ENCODE measurements at regions not wholly inside any gene's neighbourhood (a gene's known extent, or its start where the extent isn't known, plus 50 kb on each side); places are given as distances from the start of the nearest gene placed in this dataset.

DNA sequence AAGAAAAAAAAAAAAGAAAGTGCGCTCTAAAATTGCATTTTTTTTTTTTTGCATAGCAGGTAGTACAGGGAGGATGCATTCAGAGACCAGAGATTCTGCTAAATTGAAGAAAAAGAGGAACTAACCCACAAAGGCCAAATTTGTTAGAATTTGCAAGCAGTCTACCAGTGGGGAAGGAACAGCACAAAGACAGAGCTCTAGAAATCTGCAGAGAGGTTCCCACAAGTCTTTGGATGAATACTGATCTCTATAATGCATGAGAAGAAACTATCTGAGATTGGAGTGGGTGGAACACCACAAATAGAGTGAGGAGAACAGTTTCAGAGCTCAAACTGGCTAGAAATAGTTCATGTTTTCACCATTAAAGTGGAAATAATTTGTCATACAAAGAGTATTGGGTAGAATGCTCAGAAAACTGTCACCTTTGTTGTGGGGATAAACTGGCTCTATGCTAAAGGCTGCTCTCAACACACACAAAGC is 79.6 kb upstream of the AHI1 start:
- Histone ChIP-seq H3K9me3 (ENCODE audit: insufficient read depth in 2 of 2, low read depth in 1 of 2, low read length in 1 of 2) (no peaks in the 10 kb centered on the region), H3K23ac (ENCODE audit: insufficient read length) (no peak overlapping the region), H3K4me3 (ENCODE audit: extremely low read depth in 1 of 4, insufficient read depth in 2 of 4, low read depth in 3 of 4, low read length in 4 of 4) (no peak overlapping the region), H3K56ac (replicated peaks; ENCODE audit: insufficient read length, low read depth, low read length) (no peak overlapping the region), H3K4me1 (replicated peaks in 1 of 4; ENCODE audit: control insufficient read depth in 3 of 4, insufficient read depth in 4 of 4, low read length in 3 of 4) (peaks cover 0 to 8% (median 1%) of the 10 kb centered on the region in 4 experiments; a peak in 3 of 7 replicates), H2BK20ac (ENCODE audit: low read length) (no peak overlapping the region), H3K4ac (replicated peaks; ENCODE audit: insufficient read length, low read depth, low read length) (no peak overlapping the region), H3K9ac (replicated peaks in 1 of 4; ENCODE audit: extremely low read depth in 1 of 4, low read depth in 3 of 4, low read length in 3 of 4) (no peak overlapping the region), H2AFZ (ENCODE audit: low read length) (peak overlapping the region; percentile 77), H3K18ac (ENCODE audit: extremely low read depth, low read length) (no peak overlapping the region), H4K8ac (ENCODE audit: extremely low read depth, insufficient read depth, low read length) (no peak overlapping the region), H2BK120ac (replicated peaks; ENCODE audit: low read depth, low read length) (no peak overlapping the region), H2AK5ac (ENCODE audit: low read depth, low read length) (no peak overlapping the region), H3K23me2 (ENCODE audit: low read depth, low read length) (no peaks in the 10 kb centered on the region), H4K91ac (replicated peaks; ENCODE audit: insufficient read length, low read length) (no peak overlapping the region), H3K14ac (ENCODE audit: insufficient read length) (no peak overlapping the region), H3K27ac (ENCODE audit: low read depth, low read length) (no peak overlapping the region), H3K27me3 (replicated peaks in 1 of 4; ENCODE audit: control insufficient read depth in 3 of 4, extremely low read depth in 1 of 4, insufficient read depth in 3 of 4, low read length in 3 of 4) (no peaks in the 10 kb centered on the region), H3K4me2 (ENCODE audit: insufficient read depth in 1 of 2, low read depth in 2 of 2, low read length in 2 of 2) (no peak overlapping the region), H3K79me1 (ENCODE audit: low read depth, low read length) (no peaks in the 10 kb centered on the region), H4K5ac (ENCODE audit: insufficient read length, low read depth, low read length) (no peak overlapping the region), H4K20me1 (replicated peaks in 1 of 2; ENCODE audit: control insufficient read depth in 1 of 2, insufficient read depth in 2 of 2, low read length in 2 of 2) (no peaks in the 10 kb centered on the region), H2BK5ac (ENCODE audit: low read depth, low read length) (no peak overlapping the region), H2BK15ac (ENCODE audit: low read length) (no peak overlapping the region), H3K79me2 (ENCODE audit: control insufficient read depth in 1 of 2, insufficient read depth in 2 of 2, low read length in 2 of 2) (no peaks in the 10 kb centered on the region), H3K36me3 (ENCODE audit: control insufficient read depth in 2 of 4, insufficient read depth in 4 of 4, low read length in 3 of 4) (no peaks in the 10 kb centered on the region), H2BK12ac (ENCODE audit: low read depth, low read length) (no peak overlapping the region)
- POLR2A ChIA-PET (ENCODE audit: partially characterized antibody), result no interaction called here
- CTCF ChIA-PET (ENCODE audit: partially characterized antibody), result no interaction called here
- no peak for TF ChIP-seq NANOG (IDR thresholded peaks at IDR 0.05; ENCODE audit: insufficient read depth, low read depth, low read length, poor library complexity, severe bottlenecking)
- TF ChIP-seq CEBPB (IDR thresholded peaks at IDR 0.05; ENCODE audit: low read depth, low read length), result no peak
- TF ChIP-seq BCL11A (IDR thresholded peaks at IDR 0.05; ENCODE audit: low read depth in 2 of 2, low read length in 2 of 2), result no peak
- TF ChIP-seq SP2 (IDR thresholded peaks at IDR 0.05; ENCODE audit: low read length), result no peak
- DNase-seq (ENCODE audit: low read depth in 1 of 2, low spot score in 2 of 2) (no peak), FAIRE-seq (no peak)
- WGBS, 2 experiments (ENCODE audit: extremely low coverage in 1 of 2, insufficient coverage in 1 of 2, insufficient read length in 1 of 2, insufficient replicate concordance in 2 of 2, low coverage in 1 of 2, low lambda C conversion rate in 2 of 2, missing lambda C conversion rate in 1 of 2), result 100% methylated on average over 1 of the region's 1 CpG; no CpG with 5 or more reads in 1 of the 2 experiments
